ENCODE measurements at regions not wholly inside any gene's neighbourhood (a gene's known extent, or its start where the extent isn't known, plus 50 kb on each side); places are given as distances from the start of the nearest gene placed in this dataset.

GRCh38 chrX:140292188-140292587, 212.7 kb downstream of the SOX3 start:
- Mint-ChIP-seq H3K9me3 (ENCODE audit: unreplicated experiment) (no peaks in the 10 kb centered on the region), H3K27me3 (ENCODE audit: insufficient read depth, unreplicated experiment) (no peaks in the 10 kb centered on the region)
- TF ChIP-seq CTCF (IDR thresholded peaks at IDR 0.05; ENCODE audit: insufficient read depth in 1 of 2, low read depth in 1 of 2, low read length in 1 of 2, severe bottlenecking in 1 of 2, unreplicated experiment in 1 of 2): no peak

GRCh38 chrX:140274811-140275525, 229.9 kb downstream of the SOX3 start:
- no peaks in the 10 kb centered on the region for H3K9me3 ChIP-seq
- Mint-ChIP-seq H3K4me1 (ENCODE audit: low read depth, unreplicated experiment) (no peaks in the 10 kb centered on the region), H3K27ac (ENCODE audit: unreplicated experiment) (no peak overlapping the region), H3K4me3 (ENCODE audit: unreplicated experiment) (no peak overlapping the region), H3K27me3 (ENCODE audit: insufficient read depth, unreplicated experiment) (no peaks in the 10 kb centered on the region), H3K9me3 (ENCODE audit: unreplicated experiment) (peaks cover 3% of the 10 kb centered on the region), H3K36me3 (ENCODE audit: insufficient read depth, unreplicated experiment) (no peaks in the 10 kb centered on the region)
- no TSS peak for BruUV-seq (replicated peaks)
- DNase-seq: no peak
- no peak overlapping the region for H3K4me3 ChIP-seq (ENCODE audit: low read depth, low read length)
- no peaks in the 10 kb centered on the region for H3K4me1 ChIP-seq
- ChIA-PET POLR2A (no interaction called here), CTCF (no interaction called here)
- no peaks in the 10 kb centered on the region for H3K36me3 ChIP-seq (ENCODE audit: control insufficient read depth, insufficient read depth, low read length)
- H3K27me3 ChIP-seq (replicated peaks; ENCODE audit: control insufficient read depth, insufficient read depth, low read length): no peaks in the 10 kb centered on the region
- intact Hi-C loops (cut with micrococcal nuclease; ENCODE audit: unreplicated experiment): no loop called here
- TF ChIP-seq CTCF (IDR thresholded peaks at IDR 0.05; ENCODE audit: insufficient read depth in 1 of 2, low read depth in 1 of 2, low read length in 1 of 2, severe bottlenecking in 1 of 2, unreplicated experiment in 1 of 2): no peak

More at GRCh38 chrX:140292188-140292587, 212.7 kb downstream of the SOX3 start:
- Mint-ChIP-seq H3K27ac (ENCODE audit: unreplicated experiment) (no peak overlapping the region), H3K4me1 (ENCODE audit: low read depth, unreplicated experiment) (no peaks in the 10 kb centered on the region), H3K4me3 (ENCODE audit: unreplicated experiment) (no peak overlapping the region), H3K36me3 (ENCODE audit: insufficient read depth, unreplicated experiment) (no peaks in the 10 kb centered on the region)
- Histone ChIP-seq H3K4me1 (no peaks in the 10 kb centered on the region), H3K4me3 (ENCODE audit: low read depth, low read length) (no peak overlapping the region), H3K9me3 (no peaks in the 10 kb centered on the region), H3K36me3 (ENCODE audit: control insufficient read depth, insufficient read depth, low read length) (no peaks in the 10 kb centered on the region), H3K27me3 (replicated peaks; ENCODE audit: control insufficient read depth, insufficient read depth, low read length) (no peaks in the 10 kb centered on the region)
- no TSS peak for BruUV-seq (replicated peaks)
- intact Hi-C loops (cut with micrococcal nuclease; ENCODE audit: unreplicated experiment): no loop called here
- ChIA-PET CTCF (no interaction called here), POLR2A (no interaction called here)
- no peak for DNase-seq

DNA sequence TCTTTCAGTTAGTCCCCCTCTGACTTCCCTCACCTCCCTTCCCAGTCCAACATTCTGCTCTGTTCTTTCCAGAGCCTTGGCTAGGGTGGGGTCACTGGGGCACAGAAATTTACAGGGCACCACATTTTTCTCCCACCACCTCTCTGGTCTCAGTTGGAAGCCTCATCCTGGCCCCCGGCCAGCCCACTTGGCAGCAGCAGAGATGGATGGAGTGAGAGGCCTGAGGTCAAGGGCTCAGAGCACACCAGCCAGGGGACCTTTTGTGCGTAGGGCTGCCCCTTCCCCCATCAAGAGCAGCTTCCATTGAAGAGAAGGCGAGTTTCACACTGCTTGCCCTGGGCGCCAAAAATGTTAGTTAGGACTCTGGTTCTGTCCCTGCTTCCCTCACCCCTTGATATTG, 230.9 kb downstream of the SOX3 start:
- no peaks in the 10 kb centered on the region for H3K36me3 ChIP-seq (ENCODE audit: control insufficient read depth, insufficient read depth, low read length)
- intact Hi-C loops (cut with micrococcal nuclease; ENCODE audit: unreplicated experiment): no loop called here
- no peaks in the 10 kb centered on the region for H3K27me3 Mint-ChIP-seq (ENCODE audit: insufficient read depth, unreplicated experiment)
- no peak overlapping the region for H3K27ac Mint-ChIP-seq (ENCODE audit: unreplicated experiment)
- no peaks in the 10 kb centered on the region for H3K4me1 Mint-ChIP-seq (ENCODE audit: low read depth, unreplicated experiment)
- no peaks in the 10 kb centered on the region for H3K9me3 ChIP-seq
- H3K4me3 Mint-ChIP-seq (ENCODE audit: unreplicated experiment): no peak overlapping the region
- H3K4me1 ChIP-seq: no peaks in the 10 kb centered on the region
- no peak for DNase-seq
- CTCF ChIA-PET: no interaction called here
- H3K9me3 Mint-ChIP-seq (ENCODE audit: unreplicated experiment): peaks cover 9% of the 10 kb centered on the region
- no peak overlapping the region for H3K4me3 ChIP-seq (ENCODE audit: low read depth, low read length)
- no peak for TF ChIP-seq CTCF (IDR thresholded peaks at IDR 0.05; ENCODE audit: insufficient read depth in 1 of 2, low read depth in 1 of 2, low read length in 1 of 2, severe bottlenecking in 1 of 2, unreplicated experiment in 1 of 2)
- no TSS peak for BruUV-seq (replicated peaks)
- H3K27me3 ChIP-seq (replicated peaks; ENCODE audit: control insufficient read depth, insufficient read depth, low read length): no peaks in the 10 kb centered on the region
- POLR2A ChIA-PET: no interaction called here
- H3K36me3 Mint-ChIP-seq (ENCODE audit: insufficient read depth, unreplicated experiment): no peaks in the 10 kb centered on the region

Measured in Caco-2 (cell line).